Islet of Langerhans (tissue), 1 donor: ENCODE measurements at regions not wholly inside any gene's neighbourhood (a gene's known extent, or its start where the extent isn't known, plus 50 kb on each side); places are given as distances from the start of the nearest gene placed in this dataset.

Source experiments
- FAIRE-seq: peaks from one replicate; lab custom pipeline; 2011; peaks lifted over from hg19 to GRCh38; lab: Jason Lieb, UNC

GRCh38 chr13:97798171-97798821 is 155.2 kb upstream of the IPO5 start:
- no peak for FAIRE-seq

GRCh38 chr13:97798836-97799235 is 154.6 kb upstream of the IPO5 start:
- FAIRE-seq = no peak

- FAIRE-seq = no peak
Measured at GRCh38 chr13:97802213-97802612, 151.3 kb upstream of the IPO5 start.

GRCh38 chr13:97809576-97809975 is 143.9 kb upstream of the IPO5 start:
- no peak for FAIRE-seq

GRCh38 chr13:97810152-97810551 is 143.3 kb upstream of the IPO5 start:
- FAIRE-seq = peak; percentile 93

- FAIRE-seq = no peak
Measured at GRCh38 chr13:97822377-97822776, 131.1 kb upstream of the IPO5 start.

- FAIRE-seq = no peak
Measured at GRCh38 chr13:97826421-97827012, 127.0 kb upstream of the IPO5 start.

- FAIRE-seq = no peak
Measured at GRCh38 chr13:97834250-97834649, 119.2 kb upstream of the IPO5 start.

GRCh38 chr13:97843189-97843588 is 110.3 kb upstream of the IPO5 start:
- FAIRE-seq = no peak

- no peak for FAIRE-seq
Measured at GRCh38 chr13:97844151-97844550, 109.3 kb upstream of the IPO5 start.

GRCh38 chr13:97848886-97849285 is 104.6 kb upstream of the IPO5 start:
- FAIRE-seq = no peak

- FAIRE-seq = no peak
Measured at GRCh38 chr13:97849305-97849704, 104.2 kb upstream of the IPO5 start.

GRCh38 chr13:97851269-97851668 is 102.2 kb upstream of the IPO5 start:
- no peak for FAIRE-seq

GRCh38 chr13:97852181-97852874 is 101.1 kb upstream of the IPO5 start:
- FAIRE-seq = no peak

GRCh38 chr13:97853550-97853949 is 99.9 kb upstream of the IPO5 start:
- FAIRE-seq = peak; percentile 75

- peak; percentile 93 for FAIRE-seq
Measured at GRCh38 chr13:97855570-97856303, 97.7 kb upstream of the IPO5 start.

- no peak for FAIRE-seq
Measured at GRCh38 chr13:97856304-97856675, 97.2 kb upstream of the IPO5 start.

- FAIRE-seq = no peak
Measured at GRCh38 chr13:97858161-97858560, 95.3 kb upstream of the IPO5 start.

GRCh38 chr13:97866346-97866745 is 87.1 kb upstream of the IPO5 start:
- no peak for FAIRE-seq

- no peak for FAIRE-seq
Measured at GRCh38 chr13:97866751-97867150, 86.7 kb upstream of the IPO5 start.

GRCh38 chr13:97873398-97873797 is 80.1 kb upstream of the IPO5 start:
- no peak for FAIRE-seq

GRCh38 chr13:97875218-97875617 is 78.3 kb upstream of the IPO5 start:
- FAIRE-seq = no peak

- no peak for FAIRE-seq
Measured at GRCh38 chr13:97875911-97876310, 77.6 kb upstream of the IPO5 start.
